Activated gamma-delta T cell treated with Interleukin-2 at 50 U/mL for 16 hours (primary cell): ENCODE measurements at regions not wholly inside any gene's neighbourhood (a gene's known extent, or its start where the extent isn't known, plus 50 kb on each side); places are given as distances from the start of the nearest gene placed in this dataset.
"Not testable (repeated sequence)": the region's sequence is repeated elsewhere in the genome, so short reads cannot be mapped to it uniquely, and the experiment has no call there.

ENCODE experiments used
- DNase-seq: peaks from one replicate; pipeline ENCODE4 v3.0.0-alpha.2; 2020

GRCh38 chr4:58871509-58871908 lies 1761.3 kb upstream of the IGFBP7 start:
- DNase-seq, result no peak

- DNase-seq, result no peak
Measured at GRCh38 chr4:58849026-58849425, 1738.8 kb upstream of the IGFBP7 start.

GRCh38 chr4:58843455-58843854 lies 1733.3 kb upstream of the IGFBP7 start:
- DNase-seq, result no peak

- DNase-seq, result no peak
Measured at GRCh38 chr4:58833126-58833525, 1722.9 kb upstream of the IGFBP7 start.

- no peak for DNase-seq
Measured at GRCh38 chr4:58825278-58825677, 1715.1 kb upstream of the IGFBP7 start.

GRCh38 chr4:58818560-58818959 lies 1708.4 kb upstream of the IGFBP7 start:
- not testable (repeated sequence) for DNase-seq

- DNase-seq, result no peak
Measured at GRCh38 chr4:58809948-58810347, 1699.8 kb upstream of the IGFBP7 start.

GRCh38 chr4:58809366-58809765 lies 1699.2 kb upstream of the IGFBP7 start:
- DNase-seq, result no peak

GRCh38 chr4:58808817-58809216 lies 1698.6 kb upstream of the IGFBP7 start:
- no peak for DNase-seq

- no peak for DNase-seq
Measured at GRCh38 chr4:58807843-58808615, 1697.8 kb upstream of the IGFBP7 start.

GRCh38 chr4:58776627-58777026 lies 1666.4 kb upstream of the IGFBP7 start:
- no peak for DNase-seq

- DNase-seq, result no peak
Measured at GRCh38 chr4:58767598-58767997, 1657.4 kb upstream of the IGFBP7 start.

GRCh38 chr4:58766763-58767162 lies 1656.6 kb upstream of the IGFBP7 start:
- DNase-seq, result no peak

GRCh38 chr4:58761563-58761962 lies 1651.4 kb upstream of the IGFBP7 start:
- no peak for DNase-seq

- DNase-seq, result no peak
Measured at GRCh38 chr4:58760737-58761136, 1650.6 kb upstream of the IGFBP7 start.

- DNase-seq, result no peak
Measured at GRCh38 chr4:58760100-58760499, 1649.9 kb upstream of the IGFBP7 start.

GRCh38 chr4:58749206-58749605 lies 1639.0 kb upstream of the IGFBP7 start:
- DNase-seq, result no peak

- DNase-seq, result no peak
Measured at GRCh38 chr4:58740897-58741296, 1630.7 kb upstream of the IGFBP7 start.

- no peak for DNase-seq
Measured at GRCh38 chr4:58739275-58739674, 1629.1 kb upstream of the IGFBP7 start.

- DNase-seq, result no peak
Measured at GRCh38 chr4:58738375-58738774, 1628.2 kb upstream of the IGFBP7 start.

GRCh38 chr4:58734030-58734674 lies 1624.0 kb upstream of the IGFBP7 start:
- DNase-seq, result no peak

- DNase-seq, result no peak
Measured at GRCh38 chr4:58732973-58733372, 1622.8 kb upstream of the IGFBP7 start.

GRCh38 chr4:58723954-58724353 lies 1613.8 kb upstream of the IGFBP7 start:
- no peak for DNase-seq

- no peak for DNase-seq
Measured at GRCh38 chr4:58711039-58711438, 1600.9 kb upstream of the IGFBP7 start.

- DNase-seq, result no peak
Measured at GRCh38 chr4:58688568-58688967, 1578.4 kb upstream of the IGFBP7 start.
